Kidney (tissue), 13 donors: ENCODE measurements at regions not wholly inside any gene's neighbourhood (a gene's known extent, or its start where the extent isn't known, plus 50 kb on each side); places are given as distances from the start of the nearest gene placed in this dataset.

Experiments used
- DNase-seq, 5 donors: peaks; one replicate each; pipeline ENCODE4 v3.0.0-alpha.2; 2013 to 2020
- FAIRE-seq: peaks from 2 replicates; lab custom pipeline; 2012; peaks lifted over from hg19 to GRCh38; lab: Jason Lieb, UNC
- H3K27ac ChIP-seq, 2 donors: one replicate each; pipeline ENCODE4 v1.7.0; 2013; ENCODE audit warnings: low read depth in 2 of 2, low read length in 2 of 2, inconsistent platforms in 1 of 2
- H3K27me3 ChIP-seq: one replicate; pipeline ENCODE4 v1.7.1; 2013; ENCODE audit warnings: low read length, inconsistent platforms; ENCODE audit not compliant: control insufficient read depth, insufficient read depth
- H3K36me3 ChIP-seq, 3 donors: one replicate each; pipeline versions ENCODE4 v1.7.0 to v1.7.1; 2013; ENCODE audit warnings: low read length in 3 of 3, control low read depth in 1 of 3, inconsistent platforms in 1 of 3; ENCODE audit not compliant: insufficient read depth in 3 of 3, control insufficient read depth in 2 of 3
- H3K4me1 ChIP-seq, 3 donors: one replicate each; pipeline versions ENCODE4 v1.7.0 to v1.7.1; 2013; ENCODE audit warnings: low read length in 3 of 3, inconsistent platforms in 1 of 3, low read depth in 1 of 3; ENCODE audit not compliant: control insufficient read depth in 2 of 3, insufficient read depth in 2 of 3
- H3K4me3 ChIP-seq, 3 donors: one replicate each; pipeline versions ENCODE4 v1.7.0 to v1.8.1; 2013; ENCODE audit warnings: low read length in 3 of 3, control low read depth in 1 of 3, inconsistent platforms in 1 of 3
- H3K9ac ChIP-seq, 3 donors: one replicate each; pipeline versions ENCODE4 v1.7.0 to v1.7.1; 2013; ENCODE audit warnings: low read length in 3 of 3, control low read depth in 1 of 3, inconsistent platforms in 1 of 3
- H3K9me3 ChIP-seq, 3 donors: one replicate each; pipeline versions ENCODE4 v1.7.0 to v1.7.1; 2013; ENCODE audit warnings: low read length in 3 of 3, control low read depth in 1 of 3, inconsistent platforms in 1 of 3; ENCODE audit not compliant: control insufficient read depth in 2 of 3, insufficient read depth in 1 of 3
- CTCF ChIP-seq: IDR thresholded peaks from 3 replicates; pipeline ENCODE4 v1.5.1; 2012; ENCODE audit warnings: mild to moderate bottlenecking, moderate library complexity, borderline replicate concordance; ENCODE audit not compliant: insufficient read depth; ENCODE audit errors: extremely low read depth
- intact Hi-C: fragments of 100-400 bp; cut with DNase I; formaldehyde crosslinking; loops from one replicate; pipeline ENCODE4 v1.11.1; 2022
- donor health status: control.
- donor health status: control.
- donor health status: control.
- donor health status: control.
- donor health status: control.
- donor health status: DM: yes; HTN: yes; CAD: no.
- donor health status: Normal renal cell carcinoma (clear cell type).

- FAIRE-seq (no peak), DNase-seq (no peak)
- no peak for TF ChIP-seq CTCF
- H3K36me3 ChIP-seq = no peaks in the 10 kb centered on the region
- no peaks in the 10 kb centered on the region for H3K4me1 ChIP-seq
- no peak overlapping the region for H3K27ac ChIP-seq
- intact Hi-C loops = no loop called here
- no peak overlapping the region for H3K9ac ChIP-seq
- H3K4me3 ChIP-seq = no peak overlapping the region
- H3K9me3 ChIP-seq = peaks cover 0 to 4% (median 0%) of the 10 kb centered on the region in 3 donors
- H3K27me3 ChIP-seq = no peaks in the 10 kb centered on the region
Measured at GRCh38 chr14:96725232-96725631, 72.0 kb upstream of the VRK1 start.

GRCh38 chr14:96727073-96727472, 70.1 kb upstream of the VRK1 start:
- Histone ChIP-seq H3K27ac (no peak overlapping the region), H3K9ac (no peak overlapping the region), H3K9me3 (peaks cover 0 to 4% (median 0%) of the 10 kb centered on the region in 3 donors), H3K4me1 (no peaks in the 10 kb centered on the region), H3K4me3 (no peak overlapping the region), H3K36me3 (no peaks in the 10 kb centered on the region), H3K27me3 (no peaks in the 10 kb centered on the region)
- no peak for DNase-seq
- intact Hi-C loops = no loop called here
- no peak for TF ChIP-seq CTCF
- no peak for FAIRE-seq

- no peak for TF ChIP-seq CTCF
- no peak for FAIRE-seq
- Histone ChIP-seq H3K9me3 (peaks cover 0 to 4% (median 0%) of the 10 kb centered on the region in 3 donors), H3K9ac (no peak overlapping the region), H3K4me3 (no peak overlapping the region), H3K27me3 (no peaks in the 10 kb centered on the region), H3K4me1 (no peaks in the 10 kb centered on the region), H3K36me3 (no peaks in the 10 kb centered on the region), H3K27ac (no peak overlapping the region)
- peak in 4 of 5 donors; percentile 66 to 71 (median 68) for DNase-seq
- intact Hi-C loops = no loop called here
Measured at GRCh38 chr14:96727491-96727890, 69.7 kb upstream of the VRK1 start.

- Histone ChIP-seq H3K4me1 (no peaks in the 10 kb centered on the region), H3K9ac (no peak overlapping the region), H3K36me3 (no peaks in the 10 kb centered on the region), H3K9me3 (peaks cover 0 to 4% (median 0%) of the 10 kb centered on the region in 3 donors), H3K27ac (no peak overlapping the region), H3K27me3 (no peaks in the 10 kb centered on the region), H3K4me3 (no peak overlapping the region)
- DNase-seq (no peak), FAIRE-seq (no peak)
- intact Hi-C loops = no loop called here
- no peak for TF ChIP-seq CTCF
Measured at GRCh38 chr14:96727980-96728717, 69.0 kb upstream of the VRK1 start.
